GM18520 (cell line): ENCODE measurements at regions not wholly inside any gene's neighbourhood (a gene's known extent, or its start where the extent isn't known, plus 50 kb on each side); places are given as distances from the start of the nearest gene placed in this dataset.
"Not testable (repeated sequence)": the region's sequence is repeated elsewhere in the genome, so short reads cannot be mapped to it uniquely, and the experiment has no call there.

ENCODE experiments used
- ATAC-seq: cut with Tn5 transposase; IDR thresholded peaks from one replicate; pipeline ENCODE4 v1.9.1; 2021; ENCODE audit not compliant: unreplicated experiment

- no peak for ATAC-seq
These were observed 360.4 kb upstream of the KCNH7 start for GRCh38 chr2:163198972-163199371.

DNA sequence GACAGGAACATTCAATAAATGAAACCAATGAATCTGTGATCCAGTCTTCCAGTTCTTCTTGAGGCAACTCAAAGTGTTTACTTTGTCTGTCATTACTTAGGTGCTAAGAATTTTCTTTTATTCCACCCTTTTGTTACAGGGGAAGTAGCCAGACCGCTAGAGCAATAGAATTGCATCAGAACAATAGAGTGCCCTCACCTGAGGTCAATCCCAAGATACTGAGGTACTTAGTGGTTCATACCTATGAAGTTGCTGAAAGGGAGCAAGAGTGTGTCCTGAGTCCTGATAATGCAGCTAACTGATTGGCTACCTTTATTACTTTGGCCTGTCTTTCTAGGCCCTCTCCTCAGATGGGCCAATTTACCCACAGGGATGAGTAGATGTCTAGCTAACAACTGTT lies 359.4 kb upstream of the KCNH7 start:
- no peak for ATAC-seq

DNA sequence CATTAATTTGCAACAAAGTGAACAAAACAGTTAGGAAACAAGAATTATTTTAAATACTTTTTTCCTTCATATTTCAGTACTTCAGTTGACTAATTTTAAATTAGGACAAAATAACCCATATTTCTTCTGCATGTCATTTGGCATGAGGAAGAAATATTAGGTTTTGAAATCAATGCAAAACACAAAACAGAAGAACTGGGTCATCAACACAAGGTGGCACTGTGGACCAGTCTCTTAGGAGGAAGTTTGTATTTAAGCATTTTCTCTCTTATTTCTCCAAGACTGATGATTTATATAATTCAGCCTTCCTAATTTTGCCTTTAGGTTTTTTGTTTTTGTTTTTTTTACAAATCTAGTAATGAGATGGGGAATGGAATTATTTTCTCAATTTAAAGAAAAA lies 352.8 kb upstream of the KCNH7 start:
- ATAC-seq: no peak

- no peak for ATAC-seq
These were observed 349.6 kb upstream of the KCNH7 start for GRCh38 chr2:163187995-163188655.

GRCh38 chr2:163187119-163187518 lies 348.6 kb upstream of the KCNH7 start:
- no peak for ATAC-seq

DNA sequence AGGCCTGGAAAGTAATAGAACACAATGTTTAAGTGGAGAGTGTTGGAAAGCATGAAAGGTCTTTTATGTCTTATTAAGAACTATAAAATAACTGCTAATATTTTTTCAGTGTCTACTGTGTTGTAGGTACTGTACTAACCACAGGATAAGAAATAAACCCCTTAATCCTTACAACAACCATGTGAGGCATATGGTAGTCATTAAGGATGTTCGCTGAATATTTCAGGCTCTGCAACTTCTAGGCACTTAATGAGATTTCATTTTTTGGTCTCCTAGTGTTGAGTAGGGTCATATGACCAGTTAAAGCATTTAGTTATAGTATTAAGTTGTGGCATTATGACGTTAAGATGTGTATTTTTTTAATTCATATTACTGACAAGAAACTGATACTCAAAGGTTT lies 346.6 kb upstream of the KCNH7 start:
- ATAC-seq: no peak

DNA sequence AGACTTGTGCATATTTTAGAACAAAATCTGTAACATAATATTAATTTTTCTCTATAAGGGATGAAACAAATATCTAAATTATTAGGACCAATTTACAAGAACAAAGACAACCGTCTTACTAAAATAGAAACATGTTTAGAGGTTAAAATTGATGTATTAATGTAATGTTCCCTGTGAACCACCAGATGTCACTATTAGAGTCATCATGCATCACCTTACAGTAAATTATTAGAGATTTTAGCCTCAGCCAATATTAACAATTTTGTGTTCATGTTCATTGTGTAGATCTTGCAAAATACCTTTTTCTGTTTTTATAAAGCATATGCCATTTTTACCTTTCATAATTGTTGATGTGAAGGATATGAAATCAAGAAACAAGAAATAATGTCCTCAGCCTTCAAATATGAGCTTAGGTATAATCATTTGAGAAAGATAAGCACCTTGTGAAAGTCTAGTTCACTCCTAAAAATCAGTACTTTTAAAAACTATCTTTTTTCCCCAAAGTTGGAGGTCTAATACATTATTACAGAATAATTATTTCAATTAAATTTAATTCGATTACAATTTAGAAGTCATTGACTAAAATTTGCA lies 344.3 kb upstream of the KCNH7 start:
- peak; percentile 65 for ATAC-seq

DNA sequence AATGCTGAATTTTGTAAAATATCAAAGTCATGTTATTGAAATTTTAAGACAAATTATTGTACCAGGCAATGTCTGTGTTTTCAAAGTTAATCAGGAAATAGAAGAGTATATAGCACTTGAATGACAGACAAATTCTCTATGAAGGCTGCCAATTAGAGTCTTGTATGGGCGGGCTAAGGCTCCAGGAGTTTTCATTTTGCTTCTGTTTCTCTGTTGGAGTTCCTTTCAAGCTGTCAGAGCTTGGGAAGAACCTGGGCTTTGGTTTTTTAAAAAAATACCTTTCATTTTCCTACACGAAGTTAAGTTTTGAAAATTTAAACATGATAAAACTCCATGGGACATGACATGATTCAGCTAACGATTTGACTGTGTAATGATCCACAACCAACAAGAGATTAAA lies 339.0 kb upstream of the KCNH7 start:
- ATAC-seq: no peak

DNA sequence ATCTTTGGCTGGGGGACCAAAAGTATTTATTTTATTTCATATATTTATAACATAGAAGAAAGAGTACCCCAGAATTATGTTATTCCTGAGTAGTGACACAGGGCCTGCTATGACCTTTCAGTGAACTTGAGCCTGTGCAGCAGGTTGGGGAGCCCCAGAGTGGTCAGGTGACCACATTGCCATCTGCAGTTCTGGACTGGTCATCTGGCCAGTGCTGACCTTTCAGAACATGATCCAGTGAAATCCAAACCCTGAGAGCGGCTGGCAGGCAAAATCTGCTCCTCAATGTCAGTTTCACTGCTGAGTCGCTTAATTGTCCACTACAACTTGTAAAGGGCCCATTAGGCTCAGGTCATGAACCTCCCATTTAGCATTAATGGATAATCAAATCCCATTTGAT lies 336.7 kb upstream of the KCNH7 start:
- no peak for ATAC-seq

GRCh38 chr2:163173591-163173990 lies 335.0 kb upstream of the KCNH7 start:
- ATAC-seq: no peak

DNA sequence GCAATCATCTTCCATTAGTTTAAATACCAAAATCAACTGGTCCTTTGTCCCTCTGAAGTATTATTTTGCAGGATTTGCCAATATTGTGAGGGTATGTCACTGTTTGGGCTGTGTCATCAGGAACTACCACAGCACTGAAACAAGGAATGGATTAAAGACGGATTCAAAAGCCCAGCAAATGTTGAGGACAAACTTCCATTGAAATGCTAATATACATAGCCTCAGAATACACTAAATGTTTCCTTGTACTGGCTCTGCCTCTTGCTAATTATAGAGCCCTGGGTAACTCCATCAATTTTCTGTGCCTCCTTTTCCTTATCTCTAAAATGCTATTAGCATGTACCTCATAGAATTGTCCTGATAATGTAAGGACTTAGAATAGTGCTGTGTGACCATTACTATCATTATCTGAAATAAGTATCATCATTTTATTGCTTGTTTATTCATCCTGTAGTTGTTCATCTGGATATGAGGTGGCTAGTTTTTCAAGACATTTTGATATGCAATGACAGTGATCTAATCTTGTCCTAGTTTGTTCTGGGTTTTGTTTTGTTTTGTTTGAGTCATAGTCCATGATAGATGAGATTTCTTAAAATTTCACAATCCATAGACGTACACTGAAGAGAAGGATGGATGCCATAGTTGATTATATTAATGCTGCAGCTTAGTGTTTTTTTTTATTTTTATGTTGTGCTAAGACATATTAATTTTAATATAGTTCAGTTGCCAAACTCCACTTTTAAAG lies 333.4 kb upstream of the KCNH7 start:
- ATAC-seq: no peak

- no peak for ATAC-seq
These were observed 319.4 kb upstream of the KCNH7 start for GRCh38 chr2:163157891-163158496.

DNA sequence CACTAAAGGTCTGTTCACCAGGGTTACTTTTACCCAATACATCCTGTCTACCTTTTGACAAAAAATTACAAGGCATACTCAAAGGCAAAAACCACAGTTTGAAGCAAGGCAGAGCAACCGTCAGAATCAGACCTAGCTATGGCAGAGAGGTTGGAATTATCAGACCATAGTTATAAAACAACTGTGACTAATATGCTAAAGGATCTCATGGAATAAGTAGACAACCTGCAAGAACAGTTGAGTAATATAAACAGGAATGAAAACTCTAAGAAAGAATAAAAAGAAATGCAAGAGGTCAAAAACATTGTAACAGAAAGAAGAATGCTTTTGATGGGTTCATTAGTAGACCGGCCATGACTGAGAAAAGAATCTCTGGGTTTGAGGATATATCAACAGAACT lies 318.8 kb upstream of the KCNH7 start:
- no peak for ATAC-seq

DNA sequence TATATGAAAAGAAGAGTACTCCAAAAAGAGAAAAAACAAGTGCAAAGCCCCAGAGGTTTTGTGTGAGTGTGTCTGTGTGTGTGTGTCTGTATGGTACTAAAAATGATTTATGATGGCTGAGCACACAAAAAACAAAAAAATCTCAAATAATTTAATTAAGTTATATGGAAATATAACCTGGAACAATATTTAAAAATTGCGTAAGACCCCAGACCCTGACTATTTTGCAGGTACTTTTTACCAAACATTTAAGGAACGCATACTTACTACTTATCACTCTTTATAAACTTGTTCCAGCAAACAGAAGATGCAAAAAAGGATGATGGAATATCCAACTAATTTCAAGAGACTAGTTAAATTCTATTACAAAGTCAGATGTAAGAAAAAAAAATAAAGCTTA lies 317.4 kb upstream of the KCNH7 start:
- no peak for ATAC-seq

- ATAC-seq: peak; percentile 78
These were observed 316.8 kb upstream of the KCNH7 start for GRCh38 chr2:163155279-163155883.

GRCh38 chr2:163142618-163143017 lies 304.1 kb upstream of the KCNH7 start:
- no peak for ATAC-seq

DNA sequence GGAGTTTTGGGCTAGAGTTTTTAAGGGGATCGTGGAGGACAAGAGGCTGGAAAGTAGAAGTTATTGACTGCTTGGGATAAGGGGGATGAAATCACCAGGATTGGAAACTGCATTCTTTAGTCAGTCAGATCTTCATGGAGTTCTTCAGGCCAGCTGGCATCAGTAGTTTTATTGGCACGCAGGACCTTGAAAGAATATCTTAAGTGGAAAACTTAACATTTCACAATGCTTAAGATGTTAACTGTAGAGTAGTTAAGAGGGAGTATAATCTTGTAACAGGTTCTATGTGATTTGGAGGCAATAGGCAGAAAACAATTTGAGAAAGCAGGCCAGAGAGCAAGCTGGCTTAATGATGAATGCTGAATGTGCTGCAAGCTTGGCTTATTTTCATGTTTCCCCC lies 300.4 kb upstream of the KCNH7 start:
- no peak for ATAC-seq

GRCh38 chr2:163135256-163135655 lies 296.7 kb upstream of the KCNH7 start:
- no peak for ATAC-seq

GRCh38 chr2:163133602-163134001 lies 295.0 kb upstream of the KCNH7 start:
- no peak for ATAC-seq

DNA sequence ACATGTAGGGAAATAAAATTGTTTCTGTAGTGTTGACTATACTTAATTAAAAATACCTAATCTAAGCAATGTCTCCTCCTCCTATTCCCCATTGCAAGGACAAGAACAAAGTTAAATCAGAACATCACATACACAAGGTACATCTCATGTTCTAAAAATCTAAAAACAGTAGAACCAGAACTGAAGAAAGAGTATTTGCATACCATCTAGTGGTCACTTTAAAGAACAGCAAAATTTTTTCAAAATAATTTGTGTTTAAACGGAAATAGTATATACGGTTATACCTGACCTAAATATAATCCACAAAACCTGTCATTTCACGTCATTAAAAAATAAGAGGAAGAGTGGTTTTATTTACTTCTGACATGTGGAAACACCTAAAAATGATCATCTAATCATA lies 294.3 kb upstream of the KCNH7 start:
- ATAC-seq: no peak

- ATAC-seq: not testable (repeated sequence)
These were observed 293.6 kb upstream of the KCNH7 start for GRCh38 chr2:163132207-163132606.

DNA sequence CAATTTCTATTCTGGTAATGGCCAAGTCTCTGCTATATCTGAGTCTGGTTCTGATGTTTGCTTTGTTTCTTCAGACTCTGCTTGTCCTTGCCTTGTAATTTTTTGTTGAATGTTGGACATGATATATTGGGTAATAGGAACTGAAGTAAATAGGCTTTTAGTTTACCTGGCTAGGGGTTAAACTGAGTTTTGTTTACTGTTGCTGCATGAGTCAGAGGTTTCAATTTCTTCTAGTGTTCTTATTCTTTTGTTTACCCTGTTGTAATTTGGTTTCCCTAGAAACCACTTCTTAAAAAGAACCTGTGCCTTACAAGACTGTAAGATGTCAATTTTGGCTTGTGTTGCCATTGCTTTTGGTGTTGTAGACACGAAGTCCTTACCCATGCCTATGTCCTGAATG lies 285.0 kb upstream of the KCNH7 start:
- peak; percentile 77 for ATAC-seq
